NCI-H1417 treated with DMSO at 0.1 percent for 48 hours (cell line): ENCODE measurements at regions not wholly inside any gene's neighbourhood (a gene's known extent, or its start where the extent isn't known, plus 50 kb on each side); places are given as distances from the start of the nearest gene placed in this dataset.
"Not testable (repeated sequence)": the region's sequence is repeated elsewhere in the genome, so short reads cannot be mapped to it uniquely, and the experiment has no call there.

Source experiments
- DNase-seq: peaks from one replicate; lab custom pipeline; 2025; lab: John Stamatoyannopoulos, UW

- no peak for DNase-seq
These were observed 409.4 kb downstream of the SH2D4B start for GRCh38 chr10:80946957-80947726.

DNA sequence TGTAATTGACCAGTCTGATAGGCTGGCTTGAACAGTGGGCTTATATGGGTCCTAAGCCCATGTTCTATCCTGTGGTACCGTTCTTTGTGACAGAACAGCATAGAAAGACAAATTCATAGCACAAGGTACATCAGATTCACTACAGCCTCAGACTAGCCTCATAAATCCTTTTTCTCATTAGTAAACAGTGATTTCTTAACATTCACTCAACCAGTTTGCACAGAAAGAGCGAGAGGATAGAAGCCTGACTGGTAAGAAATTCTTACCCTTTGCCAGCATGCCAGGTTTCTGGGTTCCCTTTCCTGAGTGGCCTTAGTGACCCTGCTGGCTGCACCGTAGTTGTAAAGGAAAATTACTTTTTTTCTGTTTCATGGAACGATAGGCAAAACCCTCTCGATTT is 412.1 kb downstream of the SH2D4B start:
- DNase-seq, result no peak

DNA sequence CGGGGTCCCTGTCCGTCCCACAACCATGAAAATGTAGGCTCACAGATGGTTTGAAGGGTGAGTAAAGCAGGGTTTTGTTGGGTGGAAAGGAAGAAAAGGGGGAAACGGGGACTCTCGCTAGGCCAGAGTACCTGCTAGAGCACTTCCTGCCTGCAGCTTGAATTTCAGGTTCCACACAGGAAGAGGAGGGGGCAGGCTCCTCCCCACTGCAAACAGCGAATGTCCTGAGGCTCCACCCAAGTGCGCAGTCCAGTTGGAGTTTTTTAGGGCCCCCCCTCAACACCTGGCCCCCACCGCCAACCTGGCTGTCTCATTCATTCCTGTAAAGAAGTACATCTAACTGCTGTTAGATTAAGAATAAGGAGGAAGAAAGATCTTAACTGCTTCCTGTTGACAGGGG is 414.7 kb downstream of the SH2D4B start:
- DNase-seq, result no peak

DNA sequence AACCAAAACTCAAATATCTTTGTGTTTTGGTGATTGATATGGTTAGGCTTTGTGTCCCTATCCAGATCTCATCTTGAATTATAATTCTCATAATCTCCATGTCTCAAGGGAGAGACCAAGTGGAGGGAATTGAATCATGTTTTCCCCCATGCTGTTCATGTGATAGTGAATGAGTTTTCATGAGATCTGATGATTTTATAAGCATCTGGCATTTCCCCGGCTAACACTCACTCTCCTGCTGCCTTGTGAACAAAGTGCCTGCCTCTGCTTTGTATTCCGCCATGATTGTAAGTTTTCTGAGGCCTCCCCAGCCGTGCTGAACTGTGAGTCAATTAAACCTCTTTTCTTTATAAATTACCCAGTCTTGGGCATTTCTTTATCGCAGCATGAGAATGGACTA is 419.5 kb downstream of the SH2D4B start:
- no peak for DNase-seq

- no peak for DNase-seq
These were observed 426.5 kb downstream of the SH2D4B start for GRCh38 chr10:80964179-80964578.

- no peak for DNase-seq
These were observed 427.4 kb downstream of the SH2D4B start for GRCh38 chr10:80964955-80965614.

GRCh38 chr10:80966326-80966986 is 428.8 kb downstream of the SH2D4B start:
- DNase-seq, result no peak

DNA sequence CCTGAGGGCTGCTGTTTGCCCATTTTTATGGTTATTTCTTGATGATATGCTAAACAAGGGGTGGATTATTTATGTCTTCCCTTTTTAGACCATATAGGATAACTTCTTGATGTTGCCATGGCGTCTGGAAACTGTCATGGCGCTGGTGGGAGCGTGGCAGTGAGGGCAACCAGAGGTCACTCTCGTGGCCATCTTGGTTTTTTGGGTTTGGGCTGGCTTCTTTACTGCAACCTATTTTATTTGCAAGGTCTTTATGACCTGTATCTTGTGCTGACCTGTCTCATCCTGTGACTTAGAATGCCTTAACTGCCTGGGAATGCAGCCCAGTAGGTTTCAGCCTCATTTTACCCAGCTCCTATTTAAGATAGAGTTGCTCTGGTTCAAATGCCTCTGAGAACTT is 429.7 kb downstream of the SH2D4B start:
- DNase-seq, result not testable (repeated sequence)

DNA sequence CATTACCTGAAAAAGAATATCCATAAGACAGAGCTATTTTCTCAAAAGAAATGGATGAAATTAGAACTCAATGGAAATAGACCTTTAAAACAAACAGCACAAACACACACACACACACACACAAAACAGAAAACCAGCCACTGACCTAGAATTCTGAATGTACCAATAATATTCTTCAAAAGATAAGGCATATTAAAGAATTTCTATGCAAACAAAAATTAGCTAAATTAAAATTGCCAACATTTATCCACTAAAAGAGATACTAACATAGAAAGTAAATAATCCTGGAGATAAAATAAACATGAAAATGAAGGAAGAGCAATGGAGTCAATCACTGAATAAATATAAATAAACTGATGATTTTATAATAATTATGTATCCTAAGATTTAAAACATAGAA is 431.2 kb downstream of the SH2D4B start:
- DNase-seq, result no peak

DNA sequence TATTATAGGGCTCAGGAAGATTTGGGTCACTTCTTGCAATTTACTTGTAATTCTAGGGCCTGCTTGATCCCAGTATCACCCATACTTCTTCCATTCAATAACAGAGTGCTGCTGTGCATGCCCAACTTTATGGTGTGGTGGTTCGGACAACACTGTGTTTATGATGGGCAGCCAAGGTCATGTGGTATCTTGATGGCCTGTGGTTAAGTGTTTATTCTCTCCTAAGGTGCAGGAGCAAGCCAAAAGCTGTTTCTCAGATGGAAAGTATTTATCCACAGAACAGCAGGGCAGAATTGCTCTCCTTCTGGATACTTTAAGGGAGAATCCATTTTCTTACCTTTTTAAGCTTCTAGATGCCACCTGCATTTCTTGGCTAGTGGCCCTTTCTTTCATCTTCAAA is 433.8 kb downstream of the SH2D4B start:
- no peak for DNase-seq

DNA sequence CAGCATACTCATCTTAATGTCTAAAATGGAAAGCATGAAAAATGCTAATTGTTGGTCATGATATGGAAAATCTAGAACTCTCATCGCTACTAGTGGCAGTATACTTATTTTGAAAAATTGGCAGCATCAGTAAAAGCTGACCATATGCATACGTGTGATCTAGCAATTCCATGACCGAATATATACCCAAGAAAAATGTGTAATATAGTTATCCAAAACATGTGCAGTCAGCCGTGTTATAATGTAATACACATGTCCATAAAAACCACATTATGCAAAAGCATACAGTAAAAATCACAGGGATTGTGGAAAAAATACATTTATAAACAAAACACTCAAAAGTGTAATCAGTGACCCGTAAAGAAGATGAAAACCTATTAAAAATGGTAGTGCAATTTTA is 439.0 kb downstream of the SH2D4B start:
- DNase-seq, result no peak

- no peak for DNase-seq
These were observed 447.4 kb downstream of the SH2D4B start for GRCh38 chr10:80985102-80985501.

- no peak for DNase-seq
These were observed 448.9 kb downstream of the SH2D4B start for GRCh38 chr10:80986596-80986995.

- no peak for DNase-seq
These were observed 451.1 kb downstream of the SH2D4B start for GRCh38 chr10:80988755-80989154.

DNA sequence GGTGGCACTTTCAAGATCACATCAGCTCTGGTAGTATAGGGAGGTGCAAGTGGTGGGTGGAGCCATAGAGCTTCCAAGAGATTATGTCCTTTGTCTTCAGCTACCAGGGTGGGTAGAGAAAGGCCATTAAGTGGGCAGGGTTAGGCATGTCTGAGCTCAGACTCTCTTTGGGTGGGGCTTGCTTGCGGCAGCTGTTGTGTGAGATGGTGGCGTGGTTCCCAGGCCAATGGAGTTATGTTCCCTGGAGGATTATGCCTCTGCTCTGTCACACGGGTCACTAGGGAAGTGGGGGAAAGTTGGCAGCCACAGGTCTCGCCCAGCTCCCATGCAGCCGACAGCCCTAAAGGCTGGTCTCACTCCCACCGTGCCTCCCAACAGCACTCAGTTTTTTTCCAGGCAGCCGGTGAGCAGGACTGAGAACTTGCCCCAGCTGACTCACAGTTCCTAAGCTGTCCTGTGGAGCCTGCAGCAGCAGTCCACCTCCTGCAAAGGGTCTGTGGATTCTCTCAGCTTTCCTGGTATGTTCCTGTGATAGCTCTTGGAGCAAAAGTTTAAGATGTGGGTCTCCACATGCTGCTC is 459.0 kb downstream of the SH2D4B start:
- no peak for DNase-seq

- no peak for DNase-seq
These were observed 463.1 kb downstream of the SH2D4B start for GRCh38 chr10:81000781-81001180.

- no peak for DNase-seq
These were observed 464.7 kb downstream of the SH2D4B start for GRCh38 chr10:81002382-81002781.

- no peak for DNase-seq
These were observed 470.2 kb downstream of the SH2D4B start for GRCh38 chr10:81007872-81008271.

GRCh38 chr10:81008726-81009125 is 471.0 kb downstream of the SH2D4B start:
- DNase-seq, result no peak

DNA sequence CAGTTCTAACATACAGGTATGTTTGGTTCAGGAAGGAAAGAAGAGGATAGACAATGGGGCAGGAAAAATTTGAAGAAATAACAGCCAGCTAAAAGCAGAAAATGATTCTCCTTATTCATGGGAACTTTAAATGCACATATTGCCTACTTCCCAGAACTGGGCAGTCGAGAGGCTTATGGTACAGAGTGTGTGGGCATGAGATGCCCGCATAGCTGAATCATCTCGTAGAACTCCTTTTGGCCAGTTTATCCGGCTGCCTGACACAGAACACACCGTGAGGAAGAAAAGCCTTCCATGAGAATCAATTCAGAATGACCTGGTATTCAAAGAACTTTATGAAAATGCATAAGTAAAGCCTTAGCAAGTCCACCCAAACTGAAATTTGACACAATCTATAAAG is 471.6 kb downstream of the SH2D4B start:
- no peak for DNase-seq

DNA sequence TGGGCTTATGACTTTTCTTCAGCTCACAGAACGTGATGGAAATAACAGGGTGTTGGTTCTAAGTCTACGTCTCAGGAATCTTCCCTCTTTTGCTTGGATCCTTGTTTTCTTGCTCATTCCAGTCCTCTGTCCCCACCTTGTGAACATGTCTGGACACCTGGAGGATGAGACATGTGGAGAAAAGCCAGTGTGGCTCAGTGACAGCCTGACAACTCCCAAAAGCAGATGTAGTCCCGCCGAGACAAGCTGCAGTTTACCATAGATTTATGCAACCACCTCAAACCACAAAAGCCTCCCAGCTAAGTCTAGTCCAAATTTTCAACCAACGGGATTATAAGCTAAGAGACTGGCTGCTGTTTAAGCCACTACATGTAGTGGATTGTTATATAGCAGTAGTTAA is 476.1 kb downstream of the SH2D4B start:
- DNase-seq, result no peak

- no peak for DNase-seq
These were observed 481.6 kb downstream of the SH2D4B start for GRCh38 chr10:81019029-81019890.
